ENCODE measurements at regions not wholly inside any gene's neighbourhood (a gene's known extent, or its start where the extent isn't known, plus 50 kb on each side); places are given as distances from the start of the nearest gene placed in this dataset.

DNA sequence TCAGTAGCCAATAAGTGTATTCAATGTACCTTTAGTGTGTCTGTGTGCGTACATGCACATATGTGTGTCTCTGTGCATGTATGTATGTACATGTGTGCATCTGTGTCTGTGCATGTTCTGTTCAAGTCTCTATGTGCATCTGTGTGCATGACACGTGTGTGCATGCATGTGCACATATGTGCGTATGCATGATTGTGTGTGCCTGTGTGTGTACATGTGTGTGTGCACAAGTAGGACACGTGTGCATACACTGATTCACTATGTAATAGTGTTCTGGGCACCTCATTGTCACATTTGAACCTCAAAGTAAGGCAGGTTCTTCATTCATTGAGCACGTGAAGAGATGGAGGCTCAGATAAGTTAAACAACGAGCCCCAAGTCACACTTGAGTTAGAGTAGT, 142.6 kb upstream of the COPS8 start:
- no peaks in the 10 kb centered on the region for H3K27me3 ChIP-seq (ENCODE audit: control insufficient read depth in 1 of 2, insufficient read depth in 2 of 2, low read length in 2 of 2)
- no peaks in the 10 kb centered on the region for H3K36me3 Mint-ChIP-seq (ENCODE audit: low read depth)
- POLR2A ChIA-PET, result no interaction called here
- H3K27ac Mint-ChIP-seq, result no peak overlapping the region
- TF ChIP-seq, protein P1, sequence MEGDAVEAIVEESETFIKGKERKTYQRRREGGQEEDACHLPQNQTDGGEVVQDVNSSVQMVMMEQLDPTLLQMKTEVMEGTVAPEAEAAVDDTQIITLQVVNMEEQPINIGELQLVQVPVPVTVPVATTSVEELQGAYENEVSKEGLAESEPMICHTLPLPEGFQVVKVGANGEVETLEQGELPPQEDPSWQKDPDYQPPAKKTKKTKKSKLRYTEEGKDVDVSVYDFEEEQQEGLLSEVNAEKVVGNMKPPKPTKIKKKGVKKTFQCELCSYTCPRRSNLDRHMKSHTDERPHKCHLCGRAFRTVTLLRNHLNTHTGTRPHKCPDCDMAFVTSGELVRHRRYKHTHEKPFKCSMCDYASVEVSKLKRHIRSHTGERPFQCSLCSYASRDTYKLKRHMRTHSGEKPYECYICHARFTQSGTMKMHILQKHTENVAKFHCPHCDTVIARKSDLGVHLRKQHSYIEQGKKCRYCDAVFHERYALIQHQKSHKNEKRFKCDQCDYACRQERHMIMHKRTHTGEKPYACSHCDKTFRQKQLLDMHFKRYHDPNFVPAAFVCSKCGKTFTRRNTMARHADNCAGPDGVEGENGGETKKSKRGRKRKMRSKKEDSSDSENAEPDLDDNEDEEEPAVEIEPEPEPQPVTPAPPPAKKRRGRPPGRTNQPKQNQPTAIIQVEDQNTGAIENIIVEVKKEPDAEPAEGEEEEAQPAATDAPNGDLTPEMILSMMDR (IDR thresholded peaks at IDR 0.05), result no peak
- no peaks in the 10 kb centered on the region for H3K36me3 ChIP-seq (ENCODE audit: insufficient read depth, low read length)
- no peaks in the 10 kb centered on the region for H3K9me3 ChIP-seq (ENCODE audit: control insufficient read depth in 1 of 2, insufficient read depth in 1 of 2, low read length in 2 of 2)
- CTCF ChIA-PET, result no interaction called here
- H3K27ac ChIP-seq (ENCODE audit: low read depth in 1 of 2, low read length in 2 of 2), result no peak overlapping the region
- no peaks in the 10 kb centered on the region for H3K4me1 Mint-ChIP-seq (ENCODE audit: low read depth)
- DNase-seq, result no peak
- intact Hi-C loops (cut with DNase I, micrococcal nuclease), result no loop called here
- no peaks in the 10 kb centered on the region for H3K4me1 ChIP-seq (ENCODE audit: insufficient read depth, low read length)
- no peak for ATAC-seq (ENCODE audit: poor library complexity)
- no peaks in the 10 kb centered on the region for H3K9me3 Mint-ChIP-seq
- no peak overlapping the region for H3K4me3 Mint-ChIP-seq
- no peaks in the 10 kb centered on the region for H3K27me3 Mint-ChIP-seq
- H3K4me3 ChIP-seq (ENCODE audit: low read length), result no peak overlapping the region

DNA sequence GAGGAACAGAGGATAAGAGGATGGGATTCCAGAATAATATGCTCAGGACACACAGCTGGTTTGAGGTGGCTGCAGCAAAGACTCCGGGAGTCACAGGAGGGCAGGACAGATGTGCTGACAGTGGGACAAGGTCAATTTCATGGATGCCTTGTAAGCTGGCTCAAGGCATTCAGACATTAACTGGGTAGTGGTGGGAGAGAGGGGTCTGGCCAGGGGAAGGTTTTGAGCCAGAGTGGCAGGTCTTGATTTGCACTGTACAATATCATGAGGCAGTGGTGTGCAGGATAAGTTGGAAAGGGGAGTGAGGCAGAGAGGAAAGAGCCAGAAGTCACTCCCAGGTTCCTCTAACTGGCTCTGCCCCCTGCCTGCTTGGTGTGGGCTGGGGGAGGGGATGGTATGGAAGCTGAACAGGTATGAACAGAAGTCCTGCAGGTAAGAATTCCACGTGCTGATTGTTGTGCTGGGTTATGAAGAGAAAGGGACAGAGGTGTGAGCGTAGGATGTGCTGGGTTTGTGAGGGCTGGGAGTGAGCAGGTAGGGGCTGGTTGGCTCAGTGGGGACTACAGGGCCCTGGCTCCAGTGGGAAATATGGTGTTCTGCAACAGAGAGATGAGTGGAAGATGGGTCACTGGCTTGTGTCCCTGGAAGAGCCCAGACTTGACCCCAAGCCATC, 141.7 kb upstream of the COPS8 start:
- Histone ChIP-seq H3K9me3 (ENCODE audit: control insufficient read depth in 1 of 2, insufficient read depth in 1 of 2, low read length in 2 of 2) (no peaks in the 10 kb centered on the region), H3K36me3 (ENCODE audit: insufficient read depth, low read length) (no peaks in the 10 kb centered on the region), H3K27ac (ENCODE audit: low read depth in 1 of 2, low read length in 2 of 2) (no peak overlapping the region), H3K4me1 (ENCODE audit: insufficient read depth, low read length) (no peaks in the 10 kb centered on the region), H3K4me3 (ENCODE audit: low read length) (no peak overlapping the region), H3K27me3 (ENCODE audit: control insufficient read depth in 1 of 2, insufficient read depth in 2 of 2, low read length in 2 of 2) (no peaks in the 10 kb centered on the region)
- no peaks in the 10 kb centered on the region for H3K36me3 Mint-ChIP-seq (ENCODE audit: low read depth)
- TF ChIP-seq, protein P1 (IDR thresholded peaks at IDR 0.05), result no peak
- DNase-seq (no peak), ATAC-seq (ENCODE audit: poor library complexity) (no peak)
- intact Hi-C loops (cut with DNase I, micrococcal nuclease), result no loop called here
- H3K27me3 Mint-ChIP-seq, result no peaks in the 10 kb centered on the region
- POLR2A ChIA-PET, result no interaction called here
- no peaks in the 10 kb centered on the region for H3K9me3 Mint-ChIP-seq
- H3K4me3 Mint-ChIP-seq, result no peak overlapping the region
- CTCF ChIA-PET, result no interaction called here
- no peak overlapping the region for H3K27ac Mint-ChIP-seq
- H3K4me1 Mint-ChIP-seq (ENCODE audit: low read depth), result no peaks in the 10 kb centered on the region

DNA sequence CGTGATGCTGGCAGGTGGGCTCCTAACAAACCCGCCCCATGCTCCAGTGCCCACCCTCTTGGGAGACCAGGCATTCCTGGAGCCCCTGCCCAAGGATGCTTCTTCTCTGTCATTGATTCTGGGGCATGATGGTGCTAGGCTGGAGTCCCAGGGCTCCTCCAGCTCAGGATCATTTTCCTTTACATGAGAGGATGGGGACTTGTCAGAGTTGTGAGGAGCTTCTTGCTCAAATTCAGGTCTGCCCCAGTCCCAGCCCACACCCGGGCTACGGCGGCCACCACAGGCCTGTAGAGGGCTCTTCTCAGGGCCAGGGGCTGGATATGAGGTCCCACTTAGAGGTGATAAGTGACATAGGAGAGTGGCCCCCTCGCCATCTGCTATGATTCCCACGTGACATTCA, 141.1 kb upstream of the COPS8 start:
- Mint-ChIP-seq H3K4me3 (no peak overlapping the region), H3K4me1 (ENCODE audit: low read depth) (no peaks in the 10 kb centered on the region), H3K27ac (no peak overlapping the region), H3K9me3 (no peaks in the 10 kb centered on the region), H3K27me3 (no peaks in the 10 kb centered on the region), H3K36me3 (ENCODE audit: low read depth) (no peaks in the 10 kb centered on the region)
- Histone ChIP-seq H3K9me3 (ENCODE audit: control insufficient read depth in 1 of 2, insufficient read depth in 1 of 2, low read length in 2 of 2) (no peaks in the 10 kb centered on the region), H3K27me3 (ENCODE audit: control insufficient read depth in 1 of 2, insufficient read depth in 2 of 2, low read length in 2 of 2) (no peaks in the 10 kb centered on the region), H3K4me1 (ENCODE audit: insufficient read depth, low read length) (no peaks in the 10 kb centered on the region), H3K4me3 (ENCODE audit: low read length) (no peak overlapping the region), H3K36me3 (ENCODE audit: insufficient read depth, low read length) (no peaks in the 10 kb centered on the region), H3K27ac (ENCODE audit: low read depth in 1 of 2, low read length in 2 of 2) (no peak overlapping the region)
- DNase-seq (no peak), ATAC-seq (ENCODE audit: poor library complexity) (no peak)
- POLR2A ChIA-PET, result no interaction called here
- CTCF ChIA-PET, result no interaction called here
- TF ChIP-seq, protein P1 (IDR thresholded peaks at IDR 0.05), result no peak
- intact Hi-C loops (cut with DNase I, micrococcal nuclease), result no loop called here

Data from CD4-positive, alpha-beta T cell (primary cell).